Stimulated activated CD4-positive, alpha-beta T cell treated with anti-CD3 and anti-CD28 coated beads, Interleukin-2, amount 100 ng/mL, for 24 hours (primary cell): ENCODE measurements at regions not wholly inside any gene's neighbourhood (a gene's known extent, or its start where the extent isn't known, plus 50 kb on each side); places are given as distances from the start of the nearest gene placed in this dataset.

ENCODE experiments used
- DNase-seq, 2 donors: peaks; one replicate each; pipeline ENCODE4 v3.0.0-alpha.2; 2020

DNA sequence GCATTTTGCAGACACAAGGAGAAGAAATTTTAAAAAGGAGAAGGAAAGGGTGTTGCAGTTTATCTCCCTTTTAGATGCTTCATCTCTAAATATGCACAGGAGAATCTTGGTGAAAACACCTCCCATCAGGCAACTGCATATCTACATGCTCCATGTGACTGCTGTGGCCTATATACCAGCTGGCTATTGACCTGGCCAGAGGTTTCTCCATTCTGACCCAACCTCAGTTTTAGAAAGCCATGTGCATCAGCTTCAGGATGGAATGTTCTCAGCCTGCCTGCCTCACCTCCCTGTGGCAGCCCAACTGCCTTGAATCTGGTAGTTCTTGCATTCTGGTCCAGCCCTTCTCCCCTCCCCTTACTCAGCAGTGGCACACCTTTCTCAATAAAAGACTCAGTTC lies 1958.8 kb upstream of the CELF4 start:
- no peak for DNase-seq

DNA sequence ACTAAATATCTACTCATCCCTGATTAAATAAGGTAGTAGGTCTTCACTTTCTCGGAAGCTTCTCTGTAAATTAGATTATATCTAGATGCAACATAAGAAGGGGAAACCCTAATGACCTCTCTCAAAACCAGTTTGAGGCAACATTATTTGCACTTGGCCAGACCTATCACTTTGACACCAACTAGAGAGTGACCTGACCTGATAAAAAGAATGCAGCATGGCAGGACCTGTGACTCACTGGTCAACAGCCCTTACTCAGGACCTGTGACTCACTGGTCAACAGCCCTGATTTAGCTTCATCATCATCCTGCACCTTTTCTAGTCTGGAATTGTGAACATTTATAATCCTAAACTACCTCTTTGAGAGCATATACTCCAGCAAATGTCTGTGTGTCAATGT lies 1957.7 kb upstream of the CELF4 start:
- DNase-seq: no peak

DNA sequence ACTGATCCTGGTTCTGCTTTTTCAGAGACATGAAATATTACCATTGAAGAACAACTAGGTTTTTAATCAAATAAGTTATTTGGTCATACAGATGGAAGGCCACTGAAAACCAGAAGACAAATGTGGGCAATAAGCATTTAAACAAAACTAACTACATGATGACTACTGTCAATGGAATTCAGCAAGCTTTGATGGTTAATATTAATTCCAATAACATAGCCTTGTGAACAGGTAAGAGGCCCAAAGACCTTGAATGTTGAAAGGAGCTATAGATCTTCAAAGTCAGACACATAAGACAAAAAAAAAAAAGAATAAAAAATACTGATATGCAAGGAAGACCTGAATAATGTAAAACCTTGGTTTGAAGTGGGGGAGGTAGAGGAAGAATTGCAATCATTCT lies 1955.6 kb upstream of the CELF4 start:
- DNase-seq: no peak

- no peak for DNase-seq
These were observed 1954.1 kb upstream of the CELF4 start for GRCh38 chr18:39519741-39520140.

DNA sequence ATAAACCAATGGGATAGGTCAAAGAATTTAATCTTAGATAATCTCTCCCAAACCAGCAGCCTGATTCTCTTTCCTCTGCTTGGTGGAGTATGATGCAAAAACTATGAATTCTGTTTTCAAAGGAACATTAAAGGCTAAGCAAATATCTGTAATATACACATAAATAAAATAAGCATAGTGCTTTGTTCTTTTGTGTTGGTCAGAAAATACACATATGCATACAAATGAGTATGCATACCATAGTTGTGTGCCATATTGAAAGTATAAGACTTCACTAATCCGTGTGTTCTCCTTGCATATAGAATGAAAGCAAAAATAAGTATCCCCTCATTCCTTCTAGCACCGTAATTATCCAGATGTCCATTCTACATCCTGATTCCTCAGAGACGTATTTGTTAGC lies 1949.7 kb upstream of the CELF4 start:
- DNase-seq: no peak

DNA sequence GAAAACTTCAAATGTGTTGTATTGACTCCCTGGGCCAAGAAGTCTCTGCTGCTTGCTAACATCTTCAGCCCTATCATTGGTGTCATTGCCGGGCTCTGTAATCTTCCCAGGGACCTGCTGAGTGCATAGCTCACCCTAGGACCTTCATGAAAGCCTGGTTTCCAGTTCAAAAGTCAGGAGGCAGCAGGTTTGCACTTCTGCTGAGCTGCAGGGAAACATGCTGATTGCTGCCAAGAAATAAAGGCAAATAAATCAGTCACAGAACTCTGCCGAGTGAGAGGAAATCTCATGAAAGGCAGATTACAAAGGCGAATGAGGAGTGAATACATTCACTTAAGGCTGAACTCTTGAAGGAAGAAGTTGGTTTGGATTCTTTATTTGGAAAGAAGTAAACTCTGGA lies 1947.6 kb upstream of the CELF4 start:
- no peak for DNase-seq

DNA sequence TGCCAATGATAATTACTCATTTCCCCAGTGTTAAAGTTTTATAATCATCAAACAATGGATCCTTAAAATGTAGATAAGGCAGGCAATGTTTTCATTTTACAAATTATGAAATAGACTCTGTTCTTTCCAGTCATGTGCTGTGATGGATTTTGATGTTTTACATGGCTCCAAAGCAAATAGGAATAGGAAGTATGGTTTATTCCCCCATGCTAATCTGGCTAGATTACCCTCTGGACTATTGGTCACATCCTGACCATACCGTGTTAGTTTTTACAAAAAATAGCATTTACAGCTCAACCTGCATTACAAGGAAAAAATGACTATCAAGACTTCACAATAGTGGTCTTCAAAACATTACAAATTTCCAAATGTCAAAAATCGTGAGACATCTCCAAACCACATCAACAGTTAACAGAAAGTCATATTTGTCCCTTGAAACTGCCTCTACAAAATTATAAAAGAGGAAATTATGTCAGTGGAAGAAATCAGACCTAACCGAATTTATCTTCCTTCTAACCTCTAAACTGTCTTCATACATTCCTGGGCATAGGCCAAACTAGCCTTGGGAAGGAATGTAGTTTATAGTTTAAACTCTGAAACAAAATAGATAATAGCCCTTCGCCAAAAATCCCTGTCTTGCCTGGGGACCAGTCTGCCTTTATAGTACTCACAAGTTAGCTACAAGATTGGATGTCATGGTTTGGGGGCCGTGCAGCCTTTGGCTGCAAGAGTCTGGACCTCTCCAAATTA lies 1941.2 kb upstream of the CELF4 start:
- no peak for DNase-seq

DNA sequence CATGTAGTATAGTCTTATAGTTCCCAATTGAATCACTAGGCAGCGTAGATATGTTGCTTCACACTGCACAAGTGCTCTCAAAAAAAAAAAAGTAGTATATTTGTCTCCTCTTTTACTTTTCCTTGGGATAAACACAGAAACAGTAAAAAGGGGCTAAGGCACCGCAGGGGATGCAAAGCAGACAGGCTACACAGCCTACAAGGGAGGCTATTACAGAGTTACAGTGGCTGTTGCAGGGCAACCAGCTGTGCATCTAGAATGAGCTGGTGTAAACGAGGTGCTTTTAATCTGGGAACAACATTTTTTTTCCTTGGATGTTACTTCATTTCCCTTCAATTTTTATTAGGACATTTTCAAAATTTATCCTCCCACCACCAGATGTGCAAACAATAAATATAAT lies 1934.7 kb upstream of the CELF4 start:
- no peak for DNase-seq

DNA sequence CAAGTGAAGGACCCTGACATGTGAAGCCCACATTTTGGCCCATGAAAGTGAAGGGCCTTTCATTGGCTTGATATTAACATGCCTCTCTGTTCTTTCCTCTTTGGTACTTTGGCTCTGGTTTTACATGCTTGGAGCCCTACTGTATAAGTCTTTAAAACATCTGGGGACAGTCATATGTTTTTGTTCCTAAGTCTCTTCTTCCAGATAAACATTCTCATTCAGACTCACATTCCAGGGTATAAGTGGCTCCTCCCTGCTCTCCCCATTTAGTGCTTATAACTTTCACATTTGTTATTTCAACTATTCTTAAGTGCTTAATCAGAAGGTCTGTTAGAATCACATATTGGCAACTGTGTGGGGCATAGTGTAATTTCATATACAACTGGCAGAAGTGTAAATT lies 1932.2 kb upstream of the CELF4 start:
- DNase-seq: no peak

- DNase-seq: no peak
These were observed 1931.4 kb upstream of the CELF4 start for GRCh38 chr18:39496986-39497385.

GRCh38 chr18:39494211-39494896 lies 1928.8 kb upstream of the CELF4 start:
- DNase-seq: no peak

DNA sequence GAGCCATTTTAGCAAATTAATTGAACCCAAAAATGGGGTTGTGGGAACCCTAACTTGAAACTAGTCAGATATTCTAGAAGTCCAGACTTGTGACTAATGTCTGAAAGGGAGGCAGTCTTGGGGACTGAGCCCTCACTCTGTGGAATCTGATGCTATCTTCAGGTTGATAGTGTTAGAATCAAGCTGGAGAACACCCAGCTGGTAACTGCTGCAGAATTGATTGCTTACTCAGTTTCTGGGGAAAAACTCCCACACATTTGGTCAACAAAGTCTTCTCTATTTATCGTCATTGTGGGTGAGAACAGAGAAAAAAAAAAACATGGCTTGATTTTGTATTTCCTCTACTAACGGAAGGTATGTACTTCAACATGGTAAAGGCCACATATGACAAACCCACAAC lies 1925.8 kb upstream of the CELF4 start:
- no peak for DNase-seq

DNA sequence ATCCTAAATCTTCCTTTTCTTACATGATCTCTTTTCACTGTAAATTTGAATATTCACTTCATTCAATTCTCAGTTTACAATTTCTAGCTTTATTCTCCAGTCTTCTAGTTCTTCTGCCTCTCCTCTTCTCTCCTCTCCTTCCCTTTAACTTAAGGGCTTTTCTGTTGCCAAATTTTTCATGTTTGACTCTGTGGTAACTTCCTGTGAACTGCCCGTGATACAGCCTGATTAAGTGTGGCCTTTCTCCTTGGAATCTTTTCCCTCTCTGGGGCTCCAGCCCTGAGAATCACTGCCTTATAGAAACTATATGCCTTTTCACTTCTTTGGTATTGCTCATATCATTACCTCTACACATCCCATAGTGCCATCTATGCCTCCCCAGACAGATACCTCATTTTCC lies 1923.8 kb upstream of the CELF4 start:
- DNase-seq: no peak

DNA sequence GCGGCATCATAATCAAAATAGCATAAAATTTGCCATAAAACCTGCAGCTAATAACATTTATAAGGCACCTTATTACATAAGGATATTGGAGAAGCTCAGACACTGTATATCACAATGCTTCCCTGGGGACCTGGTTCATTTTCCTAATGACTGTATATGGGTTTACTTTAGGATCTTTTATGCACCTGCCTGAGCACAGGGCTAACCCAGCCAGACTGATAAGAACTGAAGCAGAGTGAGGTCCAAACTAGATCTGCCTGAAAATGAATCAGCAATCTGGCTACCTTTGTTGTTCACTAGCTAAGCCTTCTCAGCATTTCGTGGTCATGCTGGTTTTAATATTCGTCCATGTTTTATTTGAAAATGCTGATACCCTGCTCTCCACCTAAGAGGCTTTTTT lies 1922.3 kb upstream of the CELF4 start:
- DNase-seq: no peak

DNA sequence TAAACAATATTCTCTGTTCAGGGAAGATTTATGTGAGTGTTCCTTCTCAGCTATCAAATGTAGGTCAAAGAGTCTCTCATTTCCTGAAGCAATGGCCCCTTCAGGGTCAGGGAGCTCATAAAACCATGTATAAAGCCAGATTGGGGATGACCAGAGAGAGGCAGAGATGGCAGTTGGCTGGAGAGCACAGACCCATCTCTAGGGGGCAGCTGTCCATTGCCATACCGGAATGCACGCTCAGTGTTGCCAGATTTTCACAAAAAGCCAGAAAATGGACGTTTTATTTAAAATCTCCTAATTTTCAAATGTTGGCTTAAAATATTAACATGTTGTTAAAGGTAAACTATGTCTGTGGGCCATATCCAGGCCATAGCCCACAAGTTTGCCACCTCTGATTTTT lies 1920.7 kb upstream of the CELF4 start:
- DNase-seq: no peak

- no peak for DNase-seq
These were observed 1920.1 kb upstream of the CELF4 start for GRCh38 chr18:39485696-39486095.

GRCh38 chr18:39481281-39481680 lies 1915.7 kb upstream of the CELF4 start:
- no peak for DNase-seq

GRCh38 chr18:39480494-39481195 lies 1915.0 kb upstream of the CELF4 start:
- DNase-seq: no peak

DNA sequence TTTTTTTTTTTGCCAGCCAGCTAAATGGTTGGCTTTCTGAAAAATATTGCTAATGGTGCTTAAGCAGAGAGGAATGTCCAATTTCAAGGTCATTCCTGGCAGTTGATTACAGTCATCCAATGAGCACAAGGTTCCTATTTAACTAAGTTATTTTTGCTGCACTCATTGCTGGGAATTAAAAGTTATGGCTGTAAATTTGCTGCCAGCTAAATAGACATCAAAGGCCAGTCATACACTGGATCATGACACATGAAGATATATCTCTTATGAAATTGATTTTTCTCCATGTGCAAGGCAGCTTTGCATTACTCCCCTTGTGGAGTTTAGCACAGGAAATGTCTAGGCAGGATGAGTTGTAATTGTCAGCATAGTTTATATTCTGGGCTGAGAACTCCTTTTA lies 1898.4 kb upstream of the CELF4 start:
- no peak for DNase-seq

- no peak for DNase-seq
These were observed 1896.8 kb upstream of the CELF4 start for GRCh38 chr18:39462436-39462835.

DNA sequence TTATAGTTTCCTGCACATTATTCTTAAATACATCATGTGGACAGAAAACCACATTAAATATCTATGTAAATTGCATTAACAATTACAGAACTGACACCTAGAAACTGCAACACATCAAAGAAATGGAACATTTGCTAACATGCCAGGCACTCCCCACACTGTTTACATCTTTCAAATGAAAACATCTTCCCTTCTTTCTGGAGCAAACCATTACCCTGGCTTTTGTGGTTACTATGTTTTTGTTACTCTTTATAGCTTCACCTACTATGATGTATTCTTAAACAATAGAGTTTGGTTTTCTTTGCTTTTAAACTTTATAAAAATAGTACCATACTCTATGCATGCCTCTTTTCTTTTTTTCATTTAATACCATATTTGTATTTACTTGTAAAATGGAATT lies 1894.5 kb upstream of the CELF4 start:
- DNase-seq: no peak

- no peak for DNase-seq
These were observed 1889.7 kb upstream of the CELF4 start for GRCh38 chr18:39455285-39455684.

DNA sequence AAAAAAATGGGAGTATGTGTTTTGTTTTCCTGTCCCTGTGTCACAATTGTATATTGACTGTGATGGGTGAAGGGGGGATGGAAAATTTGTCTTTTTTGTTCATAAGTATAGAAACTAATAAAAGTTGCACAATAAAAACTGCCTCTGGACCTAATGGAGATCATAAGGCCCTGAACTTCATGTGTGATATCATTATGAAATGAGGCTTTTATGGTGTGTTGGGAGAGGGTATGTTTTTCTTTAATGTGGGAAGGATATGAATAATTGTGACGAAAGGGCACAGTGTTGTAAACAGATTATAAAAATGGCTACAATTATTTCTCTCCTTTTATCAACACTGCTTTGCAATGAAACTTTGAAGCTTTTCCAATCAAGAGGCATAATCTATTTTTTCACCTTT lies 1889.3 kb upstream of the CELF4 start:
- DNase-seq: no peak

DNA sequence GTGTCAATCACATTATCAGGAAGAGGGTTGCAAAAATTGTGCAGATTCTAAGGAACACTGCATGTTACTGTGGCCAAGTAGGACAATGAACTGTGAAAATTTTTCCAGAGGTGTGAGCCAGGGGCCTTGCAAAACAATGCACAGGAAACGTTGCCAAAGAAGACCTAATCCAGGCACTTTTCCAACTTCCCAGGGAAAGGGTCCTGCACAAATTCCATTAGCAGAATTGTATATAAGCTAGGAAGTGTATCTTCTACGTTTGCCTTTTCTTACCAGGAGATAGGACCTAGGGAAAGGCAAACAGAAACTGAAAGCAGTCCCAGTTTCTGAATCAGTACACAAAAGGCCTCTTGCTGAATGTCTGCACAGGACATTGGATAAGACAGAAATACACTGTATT lies 1888.3 kb upstream of the CELF4 start:
- DNase-seq: no peak
